ENCODE measurements at regions not wholly inside any gene's neighbourhood (a gene's known extent, or its start where the extent isn't known, plus 50 kb on each side); places are given as distances from the start of the nearest gene placed in this dataset.
"Not testable (repeated sequence)": the region's sequence is repeated elsewhere in the genome, so short reads cannot be mapped to it uniquely, and the experiment has no call there.

DNA sequence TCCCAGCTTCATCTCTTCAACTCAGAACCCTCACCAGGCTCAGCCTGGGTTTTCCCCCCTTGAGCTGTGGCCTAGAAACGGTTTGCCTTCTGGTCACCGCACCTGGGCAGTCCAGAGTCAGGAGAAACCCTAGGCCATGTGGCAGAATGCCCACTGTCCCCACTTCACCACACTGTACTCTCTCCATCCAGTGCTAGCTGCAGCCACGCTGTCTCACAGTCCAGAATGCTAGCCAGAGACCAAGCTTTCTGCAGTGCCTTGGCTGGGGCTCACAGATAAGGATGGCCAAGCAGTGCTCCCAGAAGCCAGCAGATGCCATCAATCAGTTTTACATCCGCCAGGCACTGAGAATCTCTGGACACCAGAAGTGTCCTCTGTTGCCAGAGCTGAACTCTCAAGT, 3943.8 kb upstream of the OR11H1 start:
- TF ChIP-seq POLR2AphosphoS5 (IDR thresholded peaks at IDR 0.05) = not testable (repeated sequence)
- TF ChIP-seq, protein P1, sequence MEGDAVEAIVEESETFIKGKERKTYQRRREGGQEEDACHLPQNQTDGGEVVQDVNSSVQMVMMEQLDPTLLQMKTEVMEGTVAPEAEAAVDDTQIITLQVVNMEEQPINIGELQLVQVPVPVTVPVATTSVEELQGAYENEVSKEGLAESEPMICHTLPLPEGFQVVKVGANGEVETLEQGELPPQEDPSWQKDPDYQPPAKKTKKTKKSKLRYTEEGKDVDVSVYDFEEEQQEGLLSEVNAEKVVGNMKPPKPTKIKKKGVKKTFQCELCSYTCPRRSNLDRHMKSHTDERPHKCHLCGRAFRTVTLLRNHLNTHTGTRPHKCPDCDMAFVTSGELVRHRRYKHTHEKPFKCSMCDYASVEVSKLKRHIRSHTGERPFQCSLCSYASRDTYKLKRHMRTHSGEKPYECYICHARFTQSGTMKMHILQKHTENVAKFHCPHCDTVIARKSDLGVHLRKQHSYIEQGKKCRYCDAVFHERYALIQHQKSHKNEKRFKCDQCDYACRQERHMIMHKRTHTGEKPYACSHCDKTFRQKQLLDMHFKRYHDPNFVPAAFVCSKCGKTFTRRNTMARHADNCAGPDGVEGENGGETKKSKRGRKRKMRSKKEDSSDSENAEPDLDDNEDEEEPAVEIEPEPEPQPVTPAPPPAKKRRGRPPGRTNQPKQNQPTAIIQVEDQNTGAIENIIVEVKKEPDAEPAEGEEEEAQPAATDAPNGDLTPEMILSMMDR (IDR thresholded peaks at IDR 0.05) = not testable (repeated sequence)
